ENCODE measurements at regions not wholly inside any gene's neighbourhood (a gene's known extent, or its start where the extent isn't known, plus 50 kb on each side); places are given as distances from the start of the nearest gene placed in this dataset.
"Not testable (repeated sequence)": the region's sequence is repeated elsewhere in the genome, so short reads cannot be mapped to it uniquely, and the experiment has no call there.

- DNase-seq (ENCODE audit: low read depth): no peak
These were observed 375.0 kb upstream of the ARHGEF26 start for GRCh38 chr3:153746211-153746610.

GRCh38 chr3:153749070-153749610, 372.1 kb upstream of the ARHGEF26 start:
- DNase-seq (ENCODE audit: low read depth): no peak

GRCh38 chr3:153752405-153753027, 368.7 kb upstream of the ARHGEF26 start:
- no peak for DNase-seq (ENCODE audit: low read depth)

DNA sequence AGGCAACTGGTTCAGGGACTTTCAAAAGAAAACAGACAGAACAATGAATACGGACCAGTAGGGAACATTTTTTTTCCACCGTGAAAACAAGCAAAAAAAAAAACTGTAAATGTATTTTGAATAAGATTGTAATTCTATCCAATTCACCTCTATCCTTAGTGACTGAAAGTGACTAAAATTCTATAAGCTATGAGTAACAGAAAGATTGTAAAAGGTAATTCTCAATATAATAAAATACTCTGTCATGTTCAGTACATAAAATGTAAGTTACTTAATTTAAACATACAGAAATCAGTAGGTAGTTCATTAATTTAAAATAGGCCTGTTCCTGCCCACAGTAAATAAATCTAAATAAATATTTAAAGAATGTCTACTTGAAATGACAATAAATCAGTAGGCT, 368.2 kb upstream of the ARHGEF26 start:
- DNase-seq (ENCODE audit: low read depth): no peak

DNA sequence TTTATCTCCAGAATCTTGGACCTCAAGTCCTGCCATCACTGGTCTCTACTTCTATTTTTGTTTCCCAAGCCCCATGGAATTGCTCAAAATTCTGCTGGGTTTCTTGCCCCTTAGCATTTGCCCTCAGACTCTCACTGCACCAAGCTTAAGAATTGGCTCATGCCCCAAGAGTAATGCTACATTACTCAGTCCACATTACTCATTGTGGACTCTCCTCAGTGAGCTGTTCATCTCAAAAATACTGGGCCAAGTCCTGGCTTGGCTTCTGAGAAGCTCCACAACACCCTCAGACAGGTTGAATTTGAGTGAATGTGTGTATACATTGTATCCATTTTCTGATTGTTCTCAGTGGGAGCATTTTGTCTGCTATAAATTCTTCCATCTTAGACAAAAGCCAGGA, 364.4 kb upstream of the ARHGEF26 start:
- no peak for DNase-seq (ENCODE audit: low read depth)

- DNase-seq (ENCODE audit: low read depth): no peak
These were observed 363.4 kb upstream of the ARHGEF26 start for GRCh38 chr3:153757839-153758238.

DNA sequence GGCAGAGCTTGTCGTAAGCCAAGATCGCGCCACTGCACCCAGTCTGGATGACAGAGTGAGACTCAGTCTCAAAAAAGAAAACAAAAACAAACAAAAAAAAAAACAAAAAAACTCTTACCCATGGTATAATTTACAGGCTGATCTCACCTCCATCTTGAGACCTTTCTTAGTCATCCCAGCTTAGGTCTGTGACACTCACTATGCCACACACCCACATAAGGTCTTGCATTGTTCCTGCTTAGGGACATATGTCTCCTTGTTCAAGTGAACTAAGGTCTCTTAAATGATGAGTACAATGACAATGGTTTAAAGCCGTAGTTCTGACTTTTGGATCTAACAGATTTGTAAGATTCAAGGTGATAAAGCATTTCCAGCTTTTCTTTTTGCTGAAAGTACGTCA, 360.2 kb upstream of the ARHGEF26 start:
- DNase-seq (ENCODE audit: low read depth): no peak

GRCh38 chr3:153762411-153763235, 358.6 kb upstream of the ARHGEF26 start:
- no peak for DNase-seq (ENCODE audit: low read depth)

- no peak for DNase-seq (ENCODE audit: low read depth)
These were observed 353.3 kb upstream of the ARHGEF26 start for GRCh38 chr3:153767601-153768560.

DNA sequence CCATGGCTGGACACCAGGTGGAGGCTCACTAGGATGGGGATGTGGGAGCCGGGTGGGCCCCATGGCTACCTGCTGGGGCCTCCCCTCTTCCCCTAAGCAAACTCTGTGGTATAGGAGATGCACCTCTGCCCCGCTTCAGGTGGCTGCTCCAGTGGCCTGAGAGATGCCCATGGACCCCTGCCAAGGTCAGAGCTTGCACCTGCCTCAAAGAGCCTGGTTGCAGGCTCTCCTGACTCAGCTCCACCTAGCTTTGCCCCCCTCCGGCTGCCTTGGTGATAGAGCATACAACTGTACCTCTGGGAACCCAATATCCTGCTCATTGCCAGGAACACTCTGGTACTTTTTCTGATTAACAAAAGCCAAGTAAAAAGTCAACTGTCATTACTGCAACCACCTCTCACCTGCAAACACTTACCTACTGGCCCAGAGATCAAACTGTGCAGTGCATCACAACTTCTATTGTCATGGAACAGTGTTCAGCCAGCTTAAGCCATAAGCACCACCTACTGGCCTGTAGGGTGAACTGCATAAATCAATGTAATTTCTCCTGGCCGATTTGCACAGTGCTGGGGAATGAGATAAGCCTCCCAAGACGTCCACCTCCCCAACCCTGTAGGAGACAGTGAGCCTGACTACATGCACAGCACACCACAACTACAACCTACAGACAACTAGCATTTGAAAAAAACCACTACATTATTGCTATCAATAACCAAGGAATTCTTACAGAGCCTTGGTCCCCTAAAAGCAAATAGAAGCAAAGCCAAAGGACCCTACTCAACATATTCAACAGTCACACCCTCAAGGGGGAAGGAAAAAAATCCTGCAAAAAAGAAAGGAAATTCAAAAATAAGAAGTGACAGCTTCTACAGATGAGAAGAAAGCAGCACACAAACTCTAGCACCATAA, 352.4 kb upstream of the ARHGEF26 start:
- DNase-seq (ENCODE audit: low read depth): no peak

GRCh38 chr3:153783106-153783505, 338.1 kb upstream of the ARHGEF26 start:
- DNase-seq (ENCODE audit: low read depth): no peak

DNA sequence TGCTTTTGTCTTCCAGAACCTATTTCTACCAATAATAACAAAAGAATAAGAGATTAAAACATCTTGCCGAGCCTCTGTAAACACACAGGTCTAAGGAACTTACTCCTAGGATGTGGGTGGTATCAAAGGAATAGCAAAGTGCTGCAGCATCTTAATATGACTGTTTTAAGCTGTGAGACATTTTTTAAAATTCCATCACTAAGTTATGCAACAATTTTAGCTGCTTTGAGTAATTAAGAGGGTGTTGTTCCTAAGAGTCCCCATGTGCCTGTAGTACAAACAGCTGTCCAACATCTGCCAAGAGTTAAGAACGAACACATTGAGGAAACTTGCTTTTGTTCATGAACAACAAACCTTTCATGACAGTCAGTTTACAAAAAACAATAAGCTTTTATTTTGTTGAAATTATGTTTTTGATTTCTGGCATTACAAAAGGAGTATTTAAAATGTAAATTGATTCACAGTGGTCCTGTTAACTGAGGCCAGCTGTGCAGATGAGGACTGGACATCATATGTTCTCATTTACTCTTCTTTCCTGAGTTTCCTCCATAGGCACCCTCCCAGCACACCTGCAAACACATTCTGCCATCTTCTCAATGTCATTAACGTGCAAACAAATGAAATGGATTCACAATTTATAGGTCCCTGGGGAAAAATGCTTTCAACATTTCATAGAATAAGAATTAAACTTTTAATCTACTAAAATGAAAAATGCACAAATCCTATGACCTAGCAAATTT, 337.3 kb upstream of the ARHGEF26 start:
- no peak for DNase-seq (ENCODE audit: low read depth)

GRCh38 chr3:153785901-153786300, 335.3 kb upstream of the ARHGEF26 start:
- DNase-seq (ENCODE audit: low read depth): no peak

DNA sequence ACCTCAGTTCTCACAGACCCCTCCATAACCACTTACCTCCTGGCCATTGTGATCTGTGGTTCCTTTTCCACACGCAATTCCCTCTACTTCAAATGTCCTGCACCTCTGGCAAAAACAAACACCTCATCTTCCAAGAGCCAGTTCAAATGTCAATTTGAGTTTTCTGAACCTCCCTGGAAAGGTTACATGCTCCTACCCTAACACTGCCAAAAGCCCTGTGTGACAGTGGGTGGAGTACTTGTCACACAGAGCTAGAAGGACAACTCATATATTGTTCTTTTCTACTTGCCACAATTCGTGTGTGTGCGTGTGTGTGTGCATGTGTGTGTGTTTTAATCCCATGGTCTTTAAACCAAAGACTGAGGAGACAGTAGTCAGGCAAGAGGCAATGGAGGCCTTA, 331.8 kb upstream of the ARHGEF26 start:
- no peak for DNase-seq (ENCODE audit: low read depth)

DNA sequence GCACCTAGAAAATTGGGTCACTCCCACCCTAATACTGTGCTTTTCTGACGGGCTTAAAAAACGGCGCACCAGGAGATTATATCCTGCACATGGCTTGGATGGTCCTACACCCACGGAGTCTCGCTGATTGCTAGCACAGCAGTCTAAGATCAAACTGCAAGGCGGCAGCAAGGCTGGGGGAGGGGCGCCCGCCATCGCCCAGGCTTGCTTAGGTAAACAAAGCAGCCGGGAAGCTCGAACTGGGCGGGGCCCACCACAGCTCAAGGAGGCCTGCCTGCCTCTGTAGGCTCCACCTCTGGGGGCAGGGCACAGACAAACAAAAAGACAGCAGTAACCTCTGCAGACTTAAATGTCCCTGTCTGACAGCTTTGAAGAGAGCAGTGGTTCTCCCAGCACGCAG, 324.1 kb upstream of the ARHGEF26 start:
- DNase-seq (ENCODE audit: low read depth): not testable (repeated sequence)

GRCh38 chr3:153809097-153809496, 312.1 kb upstream of the ARHGEF26 start:
- no peak for DNase-seq (ENCODE audit: low read depth)

GRCh38 chr3:153818338-153818737, 302.9 kb upstream of the ARHGEF26 start:
- no peak for DNase-seq (ENCODE audit: low read depth)

GRCh38 chr3:153820035-153820434, 301.2 kb upstream of the ARHGEF26 start:
- no peak for DNase-seq (ENCODE audit: low read depth)

GRCh38 chr3:153828346-153828745, 292.8 kb upstream of the ARHGEF26 start:
- not testable (repeated sequence) for DNase-seq (ENCODE audit: low read depth)

GRCh38 chr3:153829606-153830170, 291.5 kb upstream of the ARHGEF26 start:
- no peak for DNase-seq (ENCODE audit: low read depth)

All from stimulated activated CD8-positive, alpha-beta memory T cell treated with anti-CD3 and anti-CD28 coated beads, Interleukin-15, amount 100 ng/mL, for 24 hours (primary cell).